ENCODE measurements at regions not wholly inside any gene's neighbourhood (a gene's known extent, or its start where the extent isn't known, plus 50 kb on each side); places are given as distances from the start of the nearest gene placed in this dataset.

DNA sequence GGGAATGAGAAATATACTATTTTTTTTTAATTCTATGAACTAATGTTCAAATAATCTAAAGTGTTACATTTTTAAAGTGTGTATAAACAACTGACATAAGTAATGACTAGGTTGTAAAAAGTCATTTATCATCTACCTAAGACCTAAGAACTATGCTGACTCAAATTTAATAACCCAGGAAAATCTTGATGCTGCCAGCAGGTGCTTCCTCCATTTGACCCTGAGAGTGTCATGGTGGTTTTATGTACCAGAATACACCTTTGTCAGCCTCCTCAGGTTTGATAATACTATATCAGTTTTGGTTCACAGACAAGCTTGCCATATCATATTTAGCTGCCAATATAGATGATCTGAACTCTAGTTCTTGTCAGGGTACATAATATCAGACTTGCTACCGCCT lies 1151.2 kb downstream of the PCDH17 start:
- Histone ChIP-seq H3K4me3 (replicated peaks; ENCODE audit: low read depth, low read length) (no peak overlapping the region), H3K27me3 (replicated peaks; ENCODE audit: control insufficient read depth, insufficient read depth, low read length) (no peaks in the 10 kb centered on the region), H3K36me3 (ENCODE audit: control insufficient read depth, insufficient read depth, low read length) (no peaks in the 10 kb centered on the region)
- DNase-seq (ENCODE audit: extremely low read depth, insufficient read length) = no peak
- TF ChIP-seq, protein P1, sequence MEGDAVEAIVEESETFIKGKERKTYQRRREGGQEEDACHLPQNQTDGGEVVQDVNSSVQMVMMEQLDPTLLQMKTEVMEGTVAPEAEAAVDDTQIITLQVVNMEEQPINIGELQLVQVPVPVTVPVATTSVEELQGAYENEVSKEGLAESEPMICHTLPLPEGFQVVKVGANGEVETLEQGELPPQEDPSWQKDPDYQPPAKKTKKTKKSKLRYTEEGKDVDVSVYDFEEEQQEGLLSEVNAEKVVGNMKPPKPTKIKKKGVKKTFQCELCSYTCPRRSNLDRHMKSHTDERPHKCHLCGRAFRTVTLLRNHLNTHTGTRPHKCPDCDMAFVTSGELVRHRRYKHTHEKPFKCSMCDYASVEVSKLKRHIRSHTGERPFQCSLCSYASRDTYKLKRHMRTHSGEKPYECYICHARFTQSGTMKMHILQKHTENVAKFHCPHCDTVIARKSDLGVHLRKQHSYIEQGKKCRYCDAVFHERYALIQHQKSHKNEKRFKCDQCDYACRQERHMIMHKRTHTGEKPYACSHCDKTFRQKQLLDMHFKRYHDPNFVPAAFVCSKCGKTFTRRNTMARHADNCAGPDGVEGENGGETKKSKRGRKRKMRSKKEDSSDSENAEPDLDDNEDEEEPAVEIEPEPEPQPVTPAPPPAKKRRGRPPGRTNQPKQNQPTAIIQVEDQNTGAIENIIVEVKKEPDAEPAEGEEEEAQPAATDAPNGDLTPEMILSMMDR (IDR thresholded peaks at IDR 0.05; ENCODE audit: insufficient read depth, low read length, poor library complexity, severe bottlenecking) = no peak

DNA sequence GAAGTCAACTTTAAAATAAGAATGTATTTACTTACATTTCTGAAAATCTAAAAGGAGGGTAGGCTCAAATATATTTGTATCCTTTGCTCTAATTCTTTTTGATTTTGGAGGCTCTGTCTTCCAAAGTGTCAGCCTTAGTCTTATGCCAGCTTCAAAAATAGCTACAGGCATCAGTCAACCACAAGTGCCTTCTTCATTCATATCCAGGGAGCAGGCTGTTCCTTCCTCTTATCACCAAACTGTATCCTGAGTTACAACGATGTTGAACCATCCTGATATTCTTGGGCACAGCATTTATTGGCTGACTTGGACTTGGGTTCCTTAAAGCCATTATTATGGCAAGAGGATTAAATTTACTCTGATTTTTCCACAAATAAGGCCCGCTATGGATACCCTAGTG lies 1161.3 kb downstream of the PCDH17 start:
- H3K4me3 ChIP-seq (replicated peaks; ENCODE audit: low read depth, low read length) = no peak overlapping the region
- TF ChIP-seq, protein P1 (IDR thresholded peaks at IDR 0.05; ENCODE audit: insufficient read depth, low read length, poor library complexity, severe bottlenecking) = no peak
- H3K27me3 ChIP-seq (replicated peaks; ENCODE audit: control insufficient read depth, insufficient read depth, low read length) = no peaks in the 10 kb centered on the region
- DNase-seq (ENCODE audit: extremely low read depth, insufficient read length) = no peak
- H3K36me3 ChIP-seq (ENCODE audit: control insufficient read depth, insufficient read depth, low read length) = no peaks in the 10 kb centered on the region

- no peak for DNase-seq (ENCODE audit: extremely low read depth, insufficient read length)
- H3K4me3 ChIP-seq (replicated peaks; ENCODE audit: low read depth, low read length) = no peak overlapping the region
- TF ChIP-seq, protein P1 (IDR thresholded peaks at IDR 0.05; ENCODE audit: insufficient read depth, low read length, poor library complexity, severe bottlenecking) = no peak
- no peaks in the 10 kb centered on the region for H3K36me3 ChIP-seq (ENCODE audit: control insufficient read depth, insufficient read depth, low read length)
- H3K27me3 ChIP-seq (replicated peaks; ENCODE audit: control insufficient read depth, insufficient read depth, low read length) = no peaks in the 10 kb centered on the region
These were observed 1164.2 kb downstream of the PCDH17 start for GRCh38 chr13:58795715-58796114.

- no peaks in the 10 kb centered on the region for H3K27me3 ChIP-seq (replicated peaks; ENCODE audit: control insufficient read depth, insufficient read depth, low read length)
- no peak for DNase-seq (ENCODE audit: extremely low read depth, insufficient read length)
- TF ChIP-seq, protein P1 (IDR thresholded peaks at IDR 0.05; ENCODE audit: insufficient read depth, low read length, poor library complexity, severe bottlenecking) = no peak
- no peaks in the 10 kb centered on the region for H3K36me3 ChIP-seq (ENCODE audit: control insufficient read depth, insufficient read depth, low read length)
- no peak overlapping the region for H3K4me3 ChIP-seq (replicated peaks; ENCODE audit: low read depth, low read length)
These were observed 1173.3 kb downstream of the PCDH17 start for GRCh38 chr13:58804832-58805231.

DNA sequence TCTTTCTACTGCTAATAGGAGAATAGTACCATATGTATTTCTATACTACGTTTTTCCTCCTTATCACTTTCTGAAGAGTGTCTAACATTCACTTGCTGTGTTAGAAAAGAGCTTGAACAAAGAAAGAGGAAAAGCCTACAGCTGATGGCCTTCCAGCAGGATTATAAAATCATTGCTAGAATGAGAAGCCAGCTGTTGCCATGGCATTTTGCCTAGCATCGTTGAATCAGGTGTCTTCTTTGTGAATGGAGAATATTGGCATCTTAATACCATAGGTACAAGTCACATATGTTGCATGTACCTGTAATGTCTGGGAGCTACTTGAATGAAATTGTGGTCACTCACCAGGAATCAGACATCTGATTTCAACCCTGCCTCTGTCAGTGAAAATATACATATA lies 1174.9 kb downstream of the PCDH17 start:
- TF ChIP-seq, protein P1 (IDR thresholded peaks at IDR 0.05; ENCODE audit: insufficient read depth, low read length, poor library complexity, severe bottlenecking) = no peak
- no peak overlapping the region for H3K4me3 ChIP-seq (replicated peaks; ENCODE audit: low read depth, low read length)
- H3K36me3 ChIP-seq (ENCODE audit: control insufficient read depth, insufficient read depth, low read length) = no peaks in the 10 kb centered on the region
- no peak for DNase-seq (ENCODE audit: extremely low read depth, insufficient read length)
- H3K27me3 ChIP-seq (replicated peaks; ENCODE audit: control insufficient read depth, insufficient read depth, low read length) = no peaks in the 10 kb centered on the region

DNA sequence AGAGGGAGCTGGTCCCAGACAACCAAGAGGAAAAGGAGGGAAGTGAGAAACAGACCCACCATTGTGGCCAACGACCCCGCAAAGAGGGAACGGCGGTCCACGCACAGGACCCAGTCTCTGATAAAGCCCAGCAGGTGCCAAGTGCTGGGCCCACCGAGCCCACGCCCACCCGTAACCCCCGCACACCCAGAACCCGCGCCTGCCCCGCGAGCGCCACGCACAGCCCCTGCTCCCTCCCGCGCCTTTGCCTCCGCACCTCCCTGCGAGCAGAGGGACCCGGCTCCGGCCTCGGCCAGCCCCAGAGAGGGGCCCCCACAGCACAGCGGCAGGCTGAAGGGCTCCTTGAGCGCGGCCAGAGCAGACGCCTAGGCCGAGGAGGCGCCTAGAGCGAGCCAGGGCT lies 1192.2 kb downstream of the PCDH17 start:
- TF ChIP-seq, protein P1 (IDR thresholded peaks at IDR 0.05; ENCODE audit: insufficient read depth, low read length, poor library complexity, severe bottlenecking) = no peak
- Histone ChIP-seq H3K27me3 (replicated peaks; ENCODE audit: control insufficient read depth, insufficient read depth, low read length) (no peaks in the 10 kb centered on the region), H3K36me3 (ENCODE audit: control insufficient read depth, insufficient read depth, low read length) (no peaks in the 10 kb centered on the region), H3K4me3 (replicated peaks; ENCODE audit: low read depth, low read length) (no peak overlapping the region)
- no peak for DNase-seq (ENCODE audit: extremely low read depth, insufficient read length)

Data from GM06990 (cell line).